GM20431 (cell line): ENCODE measurements at regions not wholly inside any gene's neighbourhood (a gene's known extent, or its start where the extent isn't known, plus 50 kb on each side); places are given as distances from the start of the nearest gene placed in this dataset.
"Not testable (repeated sequence)": the region's sequence is repeated elsewhere in the genome, so short reads cannot be mapped to it uniquely, and the experiment has no call there.

Experiments
- in situ Hi-C: fragments of 300-500 bp; cut with MseI, MboI; formaldehyde crosslinking; loops from one replicate; pipeline ENCODE4 v1.15.0; 2020; ENCODE audit warnings: low sequenced_read_pairs; ENCODE audit not compliant: unreplicated experiment

DNA sequence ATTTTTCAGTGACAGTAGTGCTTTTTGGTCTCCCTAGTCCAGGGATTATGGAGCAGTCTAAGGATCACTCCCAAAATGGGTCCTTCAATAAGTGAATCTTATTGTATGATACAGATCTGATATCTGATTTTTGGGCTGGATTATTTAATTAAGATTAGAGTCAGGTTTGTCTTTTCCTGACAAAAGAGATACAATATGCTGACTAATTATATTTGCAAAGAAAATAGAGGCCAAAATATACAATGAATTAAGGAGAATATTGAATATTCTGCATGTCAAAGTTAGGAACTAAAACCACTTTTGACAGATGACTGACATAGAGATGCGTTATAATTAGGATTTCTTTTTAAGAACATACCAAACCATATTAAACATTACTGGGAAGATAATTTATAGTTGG, 175.2 kb downstream of the FOXG1 start:
- in situ Hi-C loops: no loop called here

DNA sequence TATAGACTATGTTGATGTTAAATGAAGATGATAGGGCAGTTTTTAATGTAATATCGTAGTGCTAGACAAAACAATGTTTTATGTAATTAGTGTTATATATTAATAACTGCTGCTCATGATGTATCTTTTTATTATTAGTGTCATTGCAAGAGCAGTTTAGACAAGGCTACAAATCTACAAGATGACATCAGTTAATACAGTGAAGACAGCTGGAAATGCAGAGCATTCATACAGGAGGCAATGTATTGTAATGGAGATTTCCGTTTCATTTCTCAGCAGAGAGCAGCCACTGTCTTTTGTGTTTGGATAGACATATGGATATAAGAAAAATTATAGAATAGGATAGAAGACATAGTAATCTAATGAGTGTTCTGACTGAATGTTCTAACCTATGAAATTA, 178.0 kb downstream of the FOXG1 start:
- in situ Hi-C loops: no loop called here

DNA sequence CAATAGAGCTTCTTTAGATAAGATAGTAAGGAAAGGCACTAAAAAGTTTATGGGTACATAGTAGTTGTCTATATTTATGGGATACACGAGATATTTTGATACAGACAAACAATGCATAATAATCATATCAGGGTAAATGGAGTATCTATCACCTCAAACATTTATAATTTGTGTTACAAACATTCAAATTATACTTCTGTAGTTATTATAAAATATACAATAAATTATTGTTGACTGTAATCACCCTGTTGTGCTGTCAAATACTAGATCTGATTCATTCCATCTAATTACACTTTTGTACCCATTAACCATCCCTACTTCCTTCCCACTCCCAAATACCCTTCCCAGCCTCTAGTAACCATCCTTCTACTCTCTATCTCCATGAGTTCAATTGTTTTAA, 179.7 kb downstream of the FOXG1 start:
- in situ Hi-C loops: no loop called here

DNA sequence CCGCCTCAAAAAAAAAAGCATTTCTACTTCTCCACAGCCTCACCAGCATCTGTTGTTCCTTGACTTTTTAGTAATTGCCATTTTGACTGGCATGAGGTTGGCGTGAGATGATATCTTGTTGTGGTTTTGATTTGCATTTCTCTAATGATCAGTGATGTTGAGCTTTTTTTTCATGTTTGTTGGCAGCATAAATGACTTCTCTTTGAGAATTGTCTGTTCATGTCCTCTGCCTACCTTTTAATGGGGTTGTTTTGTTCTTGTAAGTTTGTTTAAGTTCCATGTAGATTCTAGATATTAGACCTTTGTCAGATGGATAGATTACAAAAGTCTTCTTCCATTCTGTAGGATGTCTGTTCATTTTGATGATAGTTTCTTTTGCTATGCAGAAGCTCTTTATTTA, 182.9 kb downstream of the FOXG1 start:
- in situ Hi-C loops: no loop called here

- in situ Hi-C loops: no loop called here
These were observed 185.6 kb downstream of the FOXG1 start for GRCh38 chr14:28952161-28952560.

GRCh38 chr14:28952666-28953065, 186.1 kb downstream of the FOXG1 start:
- in situ Hi-C loops: no loop called here

GRCh38 chr14:28953973-28954372, 187.4 kb downstream of the FOXG1 start:
- in situ Hi-C loops: no loop called here

DNA sequence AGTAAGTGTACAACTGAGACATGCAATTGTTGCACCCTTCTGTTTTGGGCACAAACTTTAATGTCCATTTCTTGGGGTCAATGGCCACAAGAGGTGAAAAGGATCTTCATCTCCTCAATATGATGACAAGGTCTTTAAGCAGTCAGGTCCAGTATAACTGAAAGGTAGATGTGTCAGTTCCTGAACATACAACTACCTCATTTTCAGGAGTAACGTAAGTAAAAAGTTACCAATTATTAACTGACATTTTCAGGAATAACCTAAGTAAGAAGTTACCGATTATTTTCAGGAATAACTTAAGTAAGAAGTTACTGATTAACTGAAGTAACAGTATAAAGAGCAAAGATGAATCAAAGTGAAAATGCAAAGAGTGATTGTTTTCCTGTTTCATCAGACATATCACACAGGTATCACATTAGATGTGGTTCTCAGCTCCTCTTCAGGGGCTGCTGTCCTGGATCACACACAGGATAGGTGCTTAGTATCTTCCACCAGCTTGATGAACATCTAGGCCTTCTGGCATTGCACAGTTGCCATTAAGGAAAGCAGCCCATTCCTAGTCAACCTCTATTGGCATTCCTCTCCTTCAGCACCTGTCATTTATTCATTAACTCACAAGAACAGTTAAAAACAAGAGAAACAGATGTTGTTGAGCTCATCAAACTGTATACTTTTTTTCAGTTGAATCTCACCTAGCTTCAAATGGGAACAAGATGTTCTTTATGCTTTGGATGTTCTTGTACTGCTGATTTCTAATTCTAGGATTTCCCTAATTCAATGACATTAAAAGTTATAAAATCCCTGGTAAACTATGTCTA, 200.0 kb downstream of the FOXG1 start:
- in situ Hi-C loops: no loop called here

- in situ Hi-C loops: no loop called here
These were observed 208.5 kb downstream of the FOXG1 start for GRCh38 chr14:28975084-28975483.

GRCh38 chr14:28982228-28982627, 215.6 kb downstream of the FOXG1 start:
- in situ Hi-C loops: no loop called here

- in situ Hi-C loops: no loop called here
These were observed 216.7 kb downstream of the FOXG1 start for GRCh38 chr14:28983279-28983678.

DNA sequence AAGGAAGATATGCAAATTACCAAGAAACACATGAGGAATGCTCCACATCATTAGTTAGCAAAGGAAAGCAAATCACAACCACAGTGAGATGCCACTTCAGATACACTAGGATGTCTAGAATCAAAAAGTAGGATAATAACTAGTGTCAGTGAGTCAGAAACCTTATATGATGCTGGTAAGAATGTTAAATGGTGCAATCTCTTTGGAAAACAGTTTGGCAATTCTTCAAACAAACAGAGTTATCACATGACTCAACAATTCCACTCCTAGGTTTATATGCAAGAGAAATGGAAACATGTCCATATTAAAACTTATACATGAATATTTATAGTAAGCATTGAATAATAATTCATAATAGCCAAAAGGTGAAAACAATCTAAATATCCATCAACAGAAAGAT, 220.9 kb downstream of the FOXG1 start:
- in situ Hi-C loops: no loop called here

DNA sequence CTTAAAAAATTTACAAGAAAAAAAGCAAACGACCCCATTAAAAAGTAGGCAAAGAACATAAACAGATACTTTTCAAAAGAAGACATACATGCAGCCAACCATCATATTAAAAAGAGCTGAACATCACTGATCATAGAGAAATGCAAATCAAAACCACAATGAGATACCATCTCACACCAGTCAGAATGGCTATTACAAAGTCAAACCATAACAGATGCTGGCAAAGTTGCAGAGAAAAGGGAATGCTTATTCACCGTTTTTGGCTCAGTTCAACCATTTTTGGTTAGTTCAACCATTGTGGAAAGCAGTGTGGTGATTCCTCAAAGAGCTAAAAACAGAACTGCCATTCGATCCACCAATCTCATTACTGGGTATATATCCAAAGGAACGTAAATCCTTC, 230.6 kb downstream of the FOXG1 start:
- in situ Hi-C loops: not testable (repeated sequence)

- in situ Hi-C loops: no loop called here
These were observed 233.1 kb downstream of the FOXG1 start for GRCh38 chr14:28999656-29000055.

GRCh38 chr14:29005647-29006046, 239.1 kb downstream of the FOXG1 start:
- in situ Hi-C loops: no loop called here

GRCh38 chr14:29007990-29008389, 241.4 kb downstream of the FOXG1 start:
- in situ Hi-C loops: no loop called here

- in situ Hi-C loops: no loop called here
These were observed 249.7 kb downstream of the FOXG1 start for GRCh38 chr14:29016050-29016900.

DNA sequence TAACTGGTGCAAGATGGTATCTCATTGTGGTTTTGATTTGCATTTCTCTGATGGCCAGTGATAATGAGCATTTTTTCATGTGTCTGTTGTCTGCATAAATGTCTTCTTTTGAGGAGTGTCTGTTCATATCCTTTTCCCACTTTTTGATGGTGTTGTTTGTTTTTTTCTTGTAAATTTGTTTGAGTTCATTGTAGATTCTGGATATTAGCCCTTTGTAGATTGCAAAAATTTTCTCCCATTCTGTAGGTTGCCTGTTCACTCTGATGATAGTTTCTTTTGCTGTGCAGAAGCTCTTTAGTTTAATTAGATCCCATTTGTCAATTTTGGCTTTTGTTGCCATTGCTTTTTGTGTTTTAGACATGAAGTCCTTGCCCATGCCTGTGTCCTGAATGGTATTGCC, 256.9 kb downstream of the FOXG1 start:
- in situ Hi-C loops: not testable (repeated sequence)

GRCh38 chr14:29027441-29027840, 260.9 kb downstream of the FOXG1 start:
- in situ Hi-C loops: not testable (repeated sequence)

- in situ Hi-C loops: not testable (repeated sequence)
These were observed 261.5 kb downstream of the FOXG1 start for GRCh38 chr14:29027941-29028705.
